Upper lobe of left lung (tissue), 6 donors: ENCODE measurements at regions not wholly inside any gene's neighbourhood (a gene's known extent, or its start where the extent isn't known, plus 50 kb on each side); places are given as distances from the start of the nearest gene placed in this dataset.

ENCODE experiments used
- ATAC-seq, 2 donors: fragments of 200-7000 bp; cut with Tn5 transposase; one replicate each; pipeline ENCODE4 v1.9.1; 2022; ENCODE audit warnings: mild to moderate bottlenecking in 2 of 2, moderate library complexity in 2 of 2; ENCODE audit not compliant: low FRiP score in 2 of 2
- DNase-seq, 2 donors: peaks; one replicate each; pipeline ENCODE4 v3.0.0-alpha.2; 2019 to 2020
- H3K27ac ChIP-seq, 4 donors: fragments of 200-600 bp; sonication (generic); one replicate each; pipeline ENCODE4 v1.5.1; 2016 to 2019
- H3K27me3 ChIP-seq, 4 donors: fragments of 200-600 bp; sonication (generic); one replicate each; pipeline ENCODE4 v1.5.1; 2017 to 2019
- H3K36me3 ChIP-seq, 4 donors: fragments of 200-600 bp; sonication (generic); one replicate each; pipeline ENCODE4 v1.5.1; 2016 to 2019
- H3K4me1 ChIP-seq, 4 donors: fragments of 200-600 bp; sonication (generic); one replicate each; pipeline ENCODE4 v1.5.1; 2018 to 2019
- H3K4me3 ChIP-seq, 4 donors: fragments of 200-600 bp; sonication (generic); one replicate each; pipeline ENCODE4 v1.5.1; 2017 to 2019; ENCODE audit warnings: mild to moderate bottlenecking in 2 of 4, moderate library complexity in 1 of 4
- H3K9me3 ChIP-seq, 4 donors: fragments of 200-600 bp; sonication (generic); one replicate each; pipeline ENCODE4 v1.5.1; 2018 to 2019
- CTCF ChIP-seq, 6 experiments: fragments of 450-650 bp in 4 of 6; fragments of 200-600 bp in 2 of 6; sonication (generic) in 2 of 6; IDR thresholded peaks; one replicate each; pipeline ENCODE4 v1.5.1; 2016 to 2019; ENCODE audit warnings: antibody characterized with exemption in 6 of 6
- EP300 ChIP-seq, 4 donors: sonication (generic); formaldehyde crosslinking; IDR thresholded peaks; one replicate each; pipeline ENCODE4 v1.5.1; 2017; ENCODE audit warnings: antibody characterized with exemption in 4 of 4, control low read depth in 2 of 4
- POLR2A ChIP-seq, 4 donors: fragments of 450-650 bp; IDR thresholded peaks; one replicate each; pipeline ENCODE4 v1.5.1; 2016 to 2017; ENCODE audit warnings: antibody characterized with exemption in 4 of 4, mild to moderate bottlenecking in 2 of 4
- POLR2AphosphoS5 ChIP-seq, 2 donors: sonication (generic); formaldehyde crosslinking; IDR thresholded peaks; one replicate each; pipeline ENCODE4 v1.5.1; 2017; ENCODE audit warnings: antibody characterized with exemption in 2 of 2
- WGBS, 2 donors: methylation state at CpG; one replicate each; pipeline ENCODE4 v1.1.5; 2017 to 2018; 5-methylcytosine and 5-hydroxymethylcytosine counted together
- donor health status: DM: no; HTN: no; CAD: no; lungs with moderate emphysema.
- donor health status: DM: no; HTN: yes; CAD: no; lungs with severe emphysema.

- Histone ChIP-seq H3K27ac (no peak overlapping the region), H3K4me1 (no peaks in the 10 kb centered on the region), H3K4me3 (no peak overlapping the region), H3K27me3 (no peaks in the 10 kb centered on the region), H3K9me3 (no peaks in the 10 kb centered on the region), H3K36me3 (no peaks in the 10 kb centered on the region)
- WGBS, 2 donors = 82 to 86% methylated on average over 10 of the region's 10 CpGs
- ATAC-seq (no peak), DNase-seq (no peak)
- no peak for TF ChIP-seq POLR2AphosphoS5 (IDR thresholded peaks at IDR 0.05)
- TF ChIP-seq POLR2A (IDR thresholded peaks at IDR 0.05) = no peak
- TF ChIP-seq EP300 (IDR thresholded peaks at IDR 0.05) = no peak
- no peak for TF ChIP-seq CTCF (IDR thresholded peaks at IDR 0.05)
These were observed 225.1 kb downstream of the TM9SF2 start for GRCh38 chr13:99726282-99726894.

GRCh38 chr13:99725644-99726043 lies 224.4 kb downstream of the TM9SF2 start:
- ATAC-seq (no peak), DNase-seq (no peak)
- Histone ChIP-seq H3K27me3 (no peaks in the 10 kb centered on the region), H3K27ac (no peak overlapping the region), H3K4me1 (no peaks in the 10 kb centered on the region), H3K36me3 (no peaks in the 10 kb centered on the region), H3K4me3 (no peak overlapping the region), H3K9me3 (no peaks in the 10 kb centered on the region)
- TF ChIP-seq CTCF (IDR thresholded peaks at IDR 0.05) (no peak), POLR2A (IDR thresholded peaks at IDR 0.05) (no peak), POLR2AphosphoS5 (IDR thresholded peaks at IDR 0.05) (no peak), EP300 (IDR thresholded peaks at IDR 0.05) (no peak)
- WGBS, 2 donors = 89 to 96% methylated on average over 11 of the region's 11 CpGs

GRCh38 chr13:99724633-99725517 lies 223.6 kb downstream of the TM9SF2 start:
- no peak for TF ChIP-seq POLR2A (IDR thresholded peaks at IDR 0.05)
- TF ChIP-seq POLR2AphosphoS5 (IDR thresholded peaks at IDR 0.05) = no peak
- TF ChIP-seq CTCF (IDR thresholded peaks at IDR 0.05) = no peak
- no peak for TF ChIP-seq EP300 (IDR thresholded peaks at IDR 0.05)
- no peaks in the 10 kb centered on the region for H3K27me3 ChIP-seq
- ATAC-seq (no peak), DNase-seq (no peak)
- no peak overlapping the region for H3K27ac ChIP-seq
- no peaks in the 10 kb centered on the region for H3K36me3 ChIP-seq
- H3K9me3 ChIP-seq = no peaks in the 10 kb centered on the region
- WGBS, 2 donors = 92 to 94% methylated on average over 16 of the region's 16 CpGs
- no peaks in the 10 kb centered on the region for H3K4me1 ChIP-seq
- no peak overlapping the region for H3K4me3 ChIP-seq

GRCh38 chr13:99723878-99724277 lies 222.6 kb downstream of the TM9SF2 start:
- TF ChIP-seq CTCF (IDR thresholded peaks at IDR 0.05) = no peak
- TF ChIP-seq POLR2A (IDR thresholded peaks at IDR 0.05) = no peak
- TF ChIP-seq EP300 (IDR thresholded peaks at IDR 0.05) = no peak
- no peak for TF ChIP-seq POLR2AphosphoS5 (IDR thresholded peaks at IDR 0.05)
- H3K4me1 ChIP-seq = no peaks in the 10 kb centered on the region
- DNase-seq (no peak), ATAC-seq (no peak)
- no peaks in the 10 kb centered on the region for H3K36me3 ChIP-seq
- no peak overlapping the region for H3K4me3 ChIP-seq
- no peaks in the 10 kb centered on the region for H3K9me3 ChIP-seq
- no peaks in the 10 kb centered on the region for H3K27me3 ChIP-seq
- H3K27ac ChIP-seq = no peak overlapping the region
- 94 to 96% methylated on average over 3 of the region's 3 CpGs for WGBS, 2 donors
